Astrocyte (in vitro differentiated cells and primary cell): ENCODE measurements at regions not wholly inside any gene's neighbourhood (a gene's known extent, or its start where the extent isn't known, plus 50 kb on each side); places are given as distances from the start of the nearest gene placed in this dataset.

ENCODE experiments used
- DNase-seq: peaks from one replicate; pipeline ENCODE4 v3.0.0-alpha.2; 2010; ENCODE audit warnings: low read depth
- FAIRE-seq: peaks from 2 replicates; lab custom pipeline; 2011; peaks lifted over from hg19 to GRCh38; lab: Jason Lieb, UNC
- H2AFZ ChIP-seq: 2 replicates; pipeline ENCODE4 v1.6.0; 2012; ENCODE audit warnings: low read depth, low read length, inconsistent platforms
- H3K27ac ChIP-seq: 2 replicates; pipeline ENCODE4 v1.5.1; 2011; ENCODE audit warnings: low read depth, low read length, inconsistent platforms
- H3K27me3 ChIP-seq: 2 replicates; pipeline ENCODE4 v1.6.0; 2011; ENCODE audit warnings: low read length, inconsistent platforms; ENCODE audit not compliant: insufficient read depth
- H3K36me3 ChIP-seq: 2 replicates; pipeline ENCODE4 v1.5.1; 2011; ENCODE audit warnings: low read length, inconsistent platforms; ENCODE audit not compliant: insufficient read depth
- H3K4me1 ChIP-seq: 2 replicates; pipeline ENCODE4 v1.5.1; 2011; ENCODE audit warnings: low read length, inconsistent platforms; ENCODE audit not compliant: insufficient read depth
- H3K4me2 ChIP-seq: 2 replicates; pipeline ENCODE4 v1.6.0; 2012; ENCODE audit warnings: low read length, inconsistent platforms
- H3K4me3 ChIP-seq: 2 replicates; pipeline ENCODE4 v1.5.1; 2011; ENCODE audit warnings: low read depth, mild to moderate bottlenecking, low read length, inconsistent platforms; ENCODE audit not compliant: insufficient read depth
- H3K79me2 ChIP-seq: 2 replicates; pipeline ENCODE4 v1.6.0; 2012; ENCODE audit warnings: mild to moderate bottlenecking, low read length, inconsistent platforms; ENCODE audit not compliant: insufficient read depth
- H3K9ac ChIP-seq: 2 replicates; pipeline ENCODE4 v1.6.0; 2012; ENCODE audit warnings: mild to moderate bottlenecking, low read length, inconsistent platforms
- H3K9me3 ChIP-seq: 2 replicates; pipeline ENCODE4 v1.5.1; 2012; ENCODE audit warnings: low read depth, mild to moderate bottlenecking, low read length, inconsistent platforms; ENCODE audit not compliant: insufficient read depth
- H4K20me1 ChIP-seq: 2 replicates; pipeline ENCODE4 v1.6.0; 2012; ENCODE audit warnings: low read length, inconsistent platforms; ENCODE audit not compliant: insufficient read depth
- H3K27ac Mint-ChIP-seq: one replicate; pipeline ENCODE4 v1.8.0; 2021; ENCODE audit warnings: mild to moderate bottlenecking, mixed read lengths; ENCODE audit not compliant: unreplicated experiment
- H3K27me3 Mint-ChIP-seq: one replicate; pipeline ENCODE4 v1.8.0; 2021; ENCODE audit warnings: low read depth, mixed read lengths; ENCODE audit not compliant: unreplicated experiment
- H3K36me3 Mint-ChIP-seq: one replicate; pipeline ENCODE4 v1.8.0; 2021; ENCODE audit warnings: low read depth, mixed read lengths; ENCODE audit not compliant: unreplicated experiment
- H3K4me1 Mint-ChIP-seq: one replicate; pipeline ENCODE4 v1.8.0; 2021; ENCODE audit warnings: low read depth, mixed read lengths; ENCODE audit not compliant: unreplicated experiment
- H3K4me3 Mint-ChIP-seq: one replicate; pipeline ENCODE4 v1.8.0; 2021; ENCODE audit warnings: mild to moderate bottlenecking, moderate library complexity, mixed read lengths; ENCODE audit not compliant: unreplicated experiment
- H3K9me3 Mint-ChIP-seq: one replicate; pipeline ENCODE4 v1.8.0; 2021; ENCODE audit warnings: mild to moderate bottlenecking, mixed read lengths; ENCODE audit not compliant: unreplicated experiment
- EZH2 ChIP-seq: IDR thresholded peaks from 2 replicates; pipeline ENCODE4 v1.6.1; 2012; ENCODE audit warnings: mild to moderate bottlenecking, low read length, inconsistent platforms; ENCODE audit not compliant: insufficient read depth
- TF ChIP-seq, protein P1 (sequence below): IDR thresholded peaks from 2 replicates; pipeline ENCODE4 v1.5.1; 2011; ENCODE audit warnings: low read depth, mild to moderate bottlenecking, inconsistent platforms, low read length, moderate library complexity; ENCODE audit not compliant: insufficient read depth

DNA sequence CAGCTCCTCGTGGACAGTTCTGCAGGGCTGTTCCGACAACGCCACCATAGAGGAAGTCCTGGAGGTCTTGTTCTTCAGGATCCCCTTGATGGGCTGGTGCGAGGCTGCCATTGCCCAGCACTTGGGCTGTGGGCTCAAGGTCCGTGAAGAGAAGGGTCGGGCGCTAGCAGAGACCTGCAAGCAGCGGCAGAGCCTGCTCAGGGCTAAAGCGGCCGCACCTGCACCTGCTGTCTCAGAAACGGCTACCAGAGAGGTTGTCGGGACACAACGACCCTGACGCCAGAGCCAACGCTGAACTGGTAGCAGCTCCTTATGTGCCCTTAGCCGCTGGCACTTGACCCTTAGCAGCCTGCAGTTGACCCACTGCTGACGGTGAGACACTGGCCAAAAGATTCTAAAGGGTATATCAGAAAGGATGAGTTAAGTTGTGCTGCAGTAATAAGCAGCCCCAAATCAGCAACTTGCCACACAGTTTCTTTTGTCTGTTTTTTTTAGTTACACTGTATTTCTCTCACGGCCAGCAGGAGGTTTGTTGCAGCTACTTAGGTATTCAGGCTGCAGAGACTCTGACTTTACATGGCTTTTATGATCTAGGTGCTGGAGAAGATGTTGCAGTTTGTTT is 55.5 kb upstream of the ST6GAL2 start:
- H3K36me3 ChIP-seq: no peaks in the 10 kb centered on the region
- DNase-seq: no peak
- no peak overlapping the region for H2AFZ ChIP-seq
- H3K4me3 ChIP-seq: no peak overlapping the region
- H3K27me3 ChIP-seq: no peaks in the 10 kb centered on the region
- no peaks in the 10 kb centered on the region for H3K79me2 ChIP-seq
- no peaks in the 10 kb centered on the region for H4K20me1 ChIP-seq
- H3K27ac Mint-ChIP-seq: no peak overlapping the region
- TF ChIP-seq, protein P1, sequence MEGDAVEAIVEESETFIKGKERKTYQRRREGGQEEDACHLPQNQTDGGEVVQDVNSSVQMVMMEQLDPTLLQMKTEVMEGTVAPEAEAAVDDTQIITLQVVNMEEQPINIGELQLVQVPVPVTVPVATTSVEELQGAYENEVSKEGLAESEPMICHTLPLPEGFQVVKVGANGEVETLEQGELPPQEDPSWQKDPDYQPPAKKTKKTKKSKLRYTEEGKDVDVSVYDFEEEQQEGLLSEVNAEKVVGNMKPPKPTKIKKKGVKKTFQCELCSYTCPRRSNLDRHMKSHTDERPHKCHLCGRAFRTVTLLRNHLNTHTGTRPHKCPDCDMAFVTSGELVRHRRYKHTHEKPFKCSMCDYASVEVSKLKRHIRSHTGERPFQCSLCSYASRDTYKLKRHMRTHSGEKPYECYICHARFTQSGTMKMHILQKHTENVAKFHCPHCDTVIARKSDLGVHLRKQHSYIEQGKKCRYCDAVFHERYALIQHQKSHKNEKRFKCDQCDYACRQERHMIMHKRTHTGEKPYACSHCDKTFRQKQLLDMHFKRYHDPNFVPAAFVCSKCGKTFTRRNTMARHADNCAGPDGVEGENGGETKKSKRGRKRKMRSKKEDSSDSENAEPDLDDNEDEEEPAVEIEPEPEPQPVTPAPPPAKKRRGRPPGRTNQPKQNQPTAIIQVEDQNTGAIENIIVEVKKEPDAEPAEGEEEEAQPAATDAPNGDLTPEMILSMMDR: no peak
- no peak for TF ChIP-seq EZH2
- H3K4me3 Mint-ChIP-seq: no peak overlapping the region
- no peaks in the 10 kb centered on the region for H3K9me3 Mint-ChIP-seq
- H3K27ac ChIP-seq: no peak overlapping the region
- H3K9ac ChIP-seq: no peak overlapping the region
- peaks cover 12% of the 10 kb centered on the region for H3K4me1 ChIP-seq
- H3K4me2 ChIP-seq: no peak overlapping the region
- no peak for FAIRE-seq
- H3K4me1 Mint-ChIP-seq: peaks cover 9% of the 10 kb centered on the region
- no peaks in the 10 kb centered on the region for H3K36me3 Mint-ChIP-seq
- H3K27me3 Mint-ChIP-seq: no peaks in the 10 kb centered on the region
- no peaks in the 10 kb centered on the region for H3K9me3 ChIP-seq

DNA sequence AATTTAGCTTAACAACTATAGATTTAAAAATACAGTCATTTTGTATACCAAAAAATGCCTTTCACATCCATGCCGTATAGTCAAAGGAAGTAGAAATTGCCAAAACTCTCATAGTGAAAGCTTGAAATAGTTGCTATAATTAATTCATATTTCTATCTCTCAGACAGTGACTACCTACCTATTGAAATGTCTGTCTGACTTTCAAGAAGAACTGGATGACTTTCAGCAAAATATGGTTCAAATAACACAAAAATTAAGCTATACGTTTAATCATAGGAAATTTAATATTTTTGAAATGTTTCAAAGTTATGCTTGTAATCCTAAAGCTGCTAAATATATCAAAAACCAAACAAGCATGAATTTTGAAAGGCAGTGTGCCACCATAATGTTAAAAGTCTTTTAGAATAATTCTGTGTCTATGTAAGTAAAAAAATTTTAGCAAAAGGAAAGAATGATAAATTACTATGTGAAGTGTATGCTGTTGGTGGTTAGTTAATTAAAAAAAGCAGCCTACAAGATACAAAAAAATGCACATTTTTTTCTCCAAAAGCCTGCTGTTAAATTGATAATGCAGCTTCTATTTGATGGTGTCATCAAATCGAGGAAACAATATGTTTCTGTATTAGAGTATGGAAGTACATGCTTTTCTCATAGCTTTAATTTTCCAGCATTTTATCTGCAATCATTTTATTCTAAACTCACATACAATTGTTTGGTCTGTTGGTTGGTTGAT is 57.7 kb upstream of the ST6GAL2 start:
- Mint-ChIP-seq H3K36me3 (no peaks in the 10 kb centered on the region), H3K9me3 (no peaks in the 10 kb centered on the region), H3K4me1 (peaks cover 13% of the 10 kb centered on the region), H3K27ac (peak overlapping the region; percentile 91), H3K27me3 (no peaks in the 10 kb centered on the region), H3K4me3 (no peak overlapping the region)
- Histone ChIP-seq H3K4me3 (peak overlapping the region; percentile 4), H3K9ac (peak overlapping the region; percentile 47), H2AFZ (peak overlapping the region; percentile 19), H3K4me1 (peaks cover 12% of the 10 kb centered on the region), H3K27ac (peak overlapping the region; percentile 71), H3K27me3 (no peaks in the 10 kb centered on the region), H3K4me2 (peak overlapping the region; percentile 77), H3K79me2 (no peaks in the 10 kb centered on the region), H4K20me1 (no peaks in the 10 kb centered on the region), H3K9me3 (no peaks in the 10 kb centered on the region), H3K36me3 (no peaks in the 10 kb centered on the region)
- FAIRE-seq (no peak), DNase-seq (no peak)
- TF ChIP-seq EZH2: no peak
- TF ChIP-seq, protein P1: no peak

DNA sequence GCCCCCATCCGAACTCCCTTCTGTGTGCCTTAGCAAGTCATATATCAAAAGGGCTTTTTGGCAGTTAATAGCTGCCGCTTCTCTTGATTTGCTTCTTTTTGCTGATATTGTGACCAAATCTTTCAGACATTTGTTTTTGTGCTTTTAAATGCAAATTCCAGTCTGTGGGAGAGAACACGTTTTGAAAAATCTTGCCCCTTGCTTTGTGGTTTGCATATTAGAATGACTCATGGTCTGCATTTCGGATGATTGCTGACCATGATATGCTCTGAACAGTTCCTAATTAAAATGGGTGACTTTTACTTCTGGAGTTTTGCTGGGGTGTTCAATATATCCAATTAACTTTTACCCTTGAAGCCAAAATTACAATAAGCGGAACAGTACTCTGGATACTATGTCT is 58.2 kb upstream of the ST6GAL2 start:
- peak overlapping the region; percentile 77 for H3K4me2 ChIP-seq
- Mint-ChIP-seq H3K4me3 (no peak overlapping the region), H3K9me3 (no peaks in the 10 kb centered on the region), H3K27ac (peak overlapping the region; percentile 91), H3K4me1 (peaks cover 19% of the 10 kb centered on the region), H3K27me3 (no peaks in the 10 kb centered on the region), H3K36me3 (no peaks in the 10 kb centered on the region)
- peaks cover 12% of the 10 kb centered on the region for H3K4me1 ChIP-seq
- H3K79me2 ChIP-seq: no peaks in the 10 kb centered on the region
- peak overlapping the region; percentile 71 for H3K27ac ChIP-seq
- H3K9ac ChIP-seq: peak overlapping the region; percentile 47
- peak overlapping the region; percentile 19 for H2AFZ ChIP-seq
- TF ChIP-seq, protein P1: no peak
- TF ChIP-seq EZH2: no peak
- no peaks in the 10 kb centered on the region for H3K36me3 ChIP-seq
- H3K27me3 ChIP-seq: no peaks in the 10 kb centered on the region
- H3K4me3 ChIP-seq: peak overlapping the region; percentile 4
- H3K9me3 ChIP-seq: no peaks in the 10 kb centered on the region
- peak; percentile 79 for DNase-seq
- peak; percentile 69 for FAIRE-seq
- H4K20me1 ChIP-seq: no peaks in the 10 kb centered on the region
